ENCODE measurements at regions not wholly inside any gene's neighbourhood (a gene's known extent, or its start where the extent isn't known, plus 50 kb on each side); places are given as distances from the start of the nearest gene placed in this dataset.
A peak's percentile ranks its signal among the peaks of the same experiment; 100 is the strongest.

DNA sequence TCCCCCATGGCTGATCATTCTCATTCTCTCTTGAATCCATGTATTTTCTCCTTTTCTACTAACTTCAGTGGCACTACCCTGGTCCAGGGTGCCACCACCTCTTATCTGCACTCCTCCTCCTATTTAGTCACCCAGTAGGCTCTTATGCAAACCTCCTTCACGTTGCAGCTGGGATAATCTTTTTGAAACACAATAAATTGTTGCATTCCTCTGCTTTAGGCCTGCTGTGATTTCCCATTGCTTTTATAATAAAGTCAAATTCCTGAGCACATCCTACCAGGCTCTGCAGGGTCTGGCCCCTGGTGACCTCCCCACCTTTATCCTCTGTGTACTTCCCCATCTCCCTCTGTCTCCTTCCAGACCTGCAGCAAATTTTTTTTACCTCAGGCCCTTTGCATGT, 112.7 kb upstream of the KIAA1217 start:
- no peak for DNase-seq (ENCODE audit: extremely low read depth, low read depth, low spot score)

DNA sequence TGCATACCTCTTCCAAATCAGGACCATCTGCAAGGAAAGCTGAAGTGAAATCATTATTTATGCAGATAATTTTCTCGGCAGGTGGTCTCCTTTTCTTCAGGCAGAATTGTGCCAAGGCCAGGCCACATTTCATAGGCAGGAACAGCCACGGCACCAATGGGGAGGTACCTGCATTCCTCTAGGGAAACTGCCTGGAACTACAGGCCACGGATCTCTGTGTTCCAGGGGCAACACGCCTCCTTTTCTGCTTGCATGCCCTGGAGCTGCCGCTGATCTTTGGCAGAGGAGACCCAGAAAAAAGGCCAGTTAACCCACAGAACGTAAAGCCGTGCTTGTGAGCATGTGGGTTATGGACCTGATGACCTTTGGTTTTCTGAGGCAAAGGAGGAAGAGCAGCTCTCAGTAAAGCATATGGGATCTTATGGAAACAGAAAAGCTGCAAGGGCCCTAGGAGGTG, 111.2 kb upstream of the KIAA1217 start:
- DNase-seq (ENCODE audit: extremely low read depth, low read depth, low spot score) = no peak

DNA sequence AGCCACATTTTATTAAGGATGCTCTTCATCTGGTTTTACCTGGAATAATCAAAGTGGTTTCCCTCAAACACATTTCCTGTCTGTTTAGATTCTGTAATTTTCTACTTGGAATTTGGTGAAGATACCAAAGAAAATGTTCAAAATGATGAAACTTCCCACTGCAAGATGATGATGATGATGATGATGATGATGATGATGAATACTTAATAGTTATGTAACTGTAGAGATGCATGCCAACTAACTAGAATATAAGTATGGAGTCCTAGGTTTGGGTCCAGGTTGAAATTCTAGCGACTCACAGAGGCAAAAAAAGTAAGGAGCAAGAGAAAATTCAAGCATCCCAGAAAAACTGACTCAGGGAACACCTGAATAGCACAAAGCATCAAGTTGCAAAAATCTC, 104.0 kb upstream of the KIAA1217 start:
- no peak for DNase-seq (ENCODE audit: extremely low read depth, low read depth, low spot score)

DNA sequence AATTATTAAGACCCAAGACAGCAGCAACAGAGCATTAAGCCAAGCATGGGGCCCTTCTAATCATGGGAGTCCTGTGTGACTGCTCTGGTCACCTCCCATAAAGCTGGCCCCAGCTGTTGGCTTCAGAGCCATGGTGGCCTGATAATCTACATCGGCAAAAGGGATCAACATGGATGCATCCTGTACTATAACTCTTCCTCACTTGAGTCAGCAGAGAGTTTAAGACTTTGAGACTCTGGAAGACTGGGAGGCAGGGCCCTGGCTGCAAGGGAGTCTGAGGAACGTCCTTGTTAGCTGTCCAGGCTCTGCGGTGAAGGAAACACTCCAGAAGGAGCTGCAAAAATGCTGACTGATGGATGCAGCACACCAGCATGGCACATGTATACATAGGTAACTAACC, 95.0 kb upstream of the KIAA1217 start:
- DNase-seq (ENCODE audit: extremely low read depth, low read depth, low spot score) = no peak

DNA sequence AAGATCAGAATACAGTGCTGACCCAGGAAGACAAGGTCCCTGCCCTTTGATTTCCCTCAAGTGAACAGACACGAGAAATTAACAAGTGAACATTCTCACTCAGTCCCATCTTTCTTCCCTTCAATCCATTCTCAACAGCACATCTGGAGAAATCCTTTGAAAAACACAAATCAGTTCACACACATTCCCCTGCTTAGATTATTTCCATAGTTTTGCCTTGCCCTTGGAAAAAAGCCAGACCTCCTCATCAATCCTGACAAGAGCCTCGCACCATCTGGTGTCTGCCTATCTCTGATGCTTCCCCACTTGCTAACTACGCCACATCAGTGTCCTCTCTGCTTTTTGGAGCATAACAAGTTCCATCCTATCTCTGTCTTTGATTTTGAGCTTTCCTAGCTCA, 94.4 kb upstream of the KIAA1217 start:
- DNase-seq (ENCODE audit: extremely low read depth, low read depth, low spot score) = no peak

DNA sequence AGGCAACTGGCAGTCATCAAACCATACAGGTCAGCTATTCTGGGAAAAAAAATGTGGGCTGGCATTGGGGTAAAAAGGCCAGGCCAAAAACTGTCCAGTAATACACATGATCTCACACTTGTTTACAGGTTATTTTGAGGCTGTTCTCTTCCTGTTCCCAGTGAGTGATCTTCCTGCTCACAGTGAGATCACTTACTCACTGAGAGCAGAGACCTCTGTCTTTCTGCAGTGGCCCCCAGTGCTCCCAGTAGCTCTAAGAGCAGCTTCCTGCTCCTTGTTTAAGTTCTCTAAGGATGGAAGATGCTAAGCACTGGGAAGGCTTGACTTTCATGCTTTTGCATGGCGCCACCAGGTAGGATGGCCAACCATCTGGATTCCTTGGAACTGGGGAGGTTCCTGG, 93.5 kb upstream of the KIAA1217 start:
- peak; percentile 29 for DNase-seq (ENCODE audit: extremely low read depth, low read depth, low spot score)

DNA sequence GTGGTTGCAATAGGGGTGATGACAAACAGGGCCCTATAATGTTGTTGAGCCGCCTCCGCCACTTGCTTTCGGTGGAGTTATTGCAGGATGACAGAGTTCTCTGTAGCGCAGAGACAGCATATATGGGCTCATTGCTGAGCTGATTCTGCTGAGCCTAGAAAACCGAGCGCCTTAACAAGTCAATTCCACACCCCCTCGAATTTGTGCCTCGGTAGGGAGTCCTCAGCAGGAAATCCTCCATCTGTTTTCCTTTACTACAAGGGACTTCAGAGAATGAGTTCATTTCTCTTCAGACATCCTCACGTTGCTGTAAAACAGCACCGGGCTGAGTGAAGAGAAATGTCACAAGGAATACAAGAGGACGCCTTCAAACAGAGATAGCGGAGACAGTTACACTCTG, 90.7 kb upstream of the KIAA1217 start:
- no peak for DNase-seq (ENCODE audit: extremely low read depth, low read depth, low spot score)

DNA sequence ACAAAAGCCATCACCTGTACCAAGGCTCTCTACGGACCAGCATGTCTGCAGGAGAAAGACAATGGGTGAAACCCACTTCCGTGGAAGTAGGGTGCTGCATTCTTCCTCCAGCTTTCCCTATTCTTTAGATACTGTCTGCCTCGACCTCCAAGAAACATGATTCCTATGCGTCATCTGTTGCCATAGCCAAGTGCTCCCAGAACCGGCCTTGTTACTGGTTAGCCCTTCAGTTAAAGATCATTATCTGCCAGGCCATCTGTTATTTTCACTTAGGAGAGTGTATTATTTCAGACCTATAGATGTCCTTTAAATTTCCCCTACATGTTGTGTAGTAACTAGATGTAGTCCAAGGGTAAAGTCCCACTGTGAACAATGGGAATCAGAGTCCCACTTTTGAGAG, 89.0 kb upstream of the KIAA1217 start:
- DNase-seq (ENCODE audit: extremely low read depth, low read depth, low spot score) = no peak

DNA sequence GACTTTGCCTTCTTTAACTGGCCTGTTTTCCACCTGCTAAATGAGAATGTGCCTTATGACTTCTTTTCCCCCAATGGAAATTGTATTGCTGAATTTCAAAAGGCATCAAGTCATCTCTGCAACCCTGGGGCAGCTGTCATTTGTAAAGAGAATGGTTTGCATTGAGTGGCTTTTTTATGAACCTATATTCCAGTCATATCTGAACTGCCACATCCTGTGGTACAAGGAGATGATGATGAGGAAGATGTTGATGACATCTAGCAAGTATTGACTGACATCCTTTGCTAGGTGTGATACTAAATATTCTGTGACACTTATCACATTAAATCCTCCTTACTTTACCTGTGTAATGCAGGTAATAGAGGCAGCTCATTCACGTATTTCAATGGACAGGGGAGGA, 88.3 kb upstream of the KIAA1217 start:
- no peak for DNase-seq (ENCODE audit: extremely low read depth, low read depth, low spot score)

DNA sequence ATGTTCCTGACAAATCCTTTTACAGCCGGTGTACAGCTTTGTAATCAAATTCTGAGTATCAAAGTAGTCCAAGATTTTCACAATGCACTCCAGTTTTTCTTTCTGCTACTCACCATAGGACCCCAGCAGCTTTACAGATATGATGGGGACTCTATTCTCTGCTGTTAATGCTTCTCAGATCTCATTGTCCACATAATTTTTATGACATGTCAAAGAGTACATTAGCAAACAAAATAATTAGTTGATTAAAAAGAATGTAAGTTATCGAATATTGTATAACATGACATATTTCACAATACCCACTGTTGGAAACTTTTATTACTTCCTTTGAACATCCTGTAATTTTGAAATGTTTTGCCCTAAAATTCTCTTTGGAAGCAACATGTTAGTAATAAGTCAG, 81.4 kb upstream of the KIAA1217 start:
- no peak for DNase-seq (ENCODE audit: extremely low read depth, low read depth, low spot score)

DNA sequence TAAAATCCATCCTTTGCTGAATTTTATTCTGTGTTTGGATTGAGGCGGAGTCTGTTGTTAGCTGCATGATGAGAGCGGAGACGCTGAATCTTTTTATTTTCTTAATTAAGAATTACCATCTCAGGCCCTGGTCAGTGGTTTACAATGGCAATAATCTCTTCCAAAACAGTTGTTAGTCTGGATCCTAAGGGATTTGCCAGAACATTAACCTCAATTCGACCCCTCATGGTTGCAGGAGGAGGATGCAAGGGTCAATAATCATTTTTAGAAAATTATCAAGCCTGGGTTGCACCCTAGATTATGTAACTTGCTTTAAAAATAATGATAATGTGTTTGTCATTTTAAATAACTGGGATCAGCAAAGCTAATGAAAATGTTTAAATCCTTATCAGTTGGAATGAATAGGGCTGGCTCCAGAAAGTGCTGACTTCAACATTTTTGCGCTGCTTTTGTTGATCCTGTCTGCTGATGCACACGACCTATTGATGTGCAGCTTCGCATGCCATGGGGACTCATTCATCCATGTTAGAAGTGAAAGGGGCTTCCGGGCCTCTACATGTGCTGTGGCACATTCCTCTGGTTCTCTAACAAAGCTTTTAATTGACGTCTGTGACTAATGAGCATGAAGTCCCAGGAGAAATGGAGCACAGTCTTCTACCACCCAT, 80.7 kb upstream of the KIAA1217 start:
- no peak for DNase-seq (ENCODE audit: extremely low read depth, low read depth, low spot score)

DNA sequence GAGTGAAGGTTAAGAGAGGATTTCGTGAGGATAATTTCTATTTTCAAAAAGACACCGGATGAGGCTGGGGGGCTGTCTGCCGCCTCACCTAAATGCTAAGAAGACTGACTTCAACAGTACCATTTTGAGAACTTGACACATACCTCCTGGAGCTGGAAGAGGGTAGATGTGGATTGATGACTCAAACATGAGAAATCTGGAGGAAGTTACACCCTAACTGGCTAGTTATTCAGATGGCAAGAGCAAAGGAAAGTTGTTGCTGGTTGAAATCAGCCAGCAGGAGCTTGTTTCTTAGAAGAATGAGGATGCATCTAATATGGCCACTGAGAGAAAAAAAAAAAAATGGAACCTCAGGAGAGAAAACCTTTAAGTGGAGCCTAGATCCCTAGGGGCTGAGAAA, 76.2 kb upstream of the KIAA1217 start:
- DNase-seq (ENCODE audit: extremely low read depth, low read depth, low spot score) = no peak

DNA sequence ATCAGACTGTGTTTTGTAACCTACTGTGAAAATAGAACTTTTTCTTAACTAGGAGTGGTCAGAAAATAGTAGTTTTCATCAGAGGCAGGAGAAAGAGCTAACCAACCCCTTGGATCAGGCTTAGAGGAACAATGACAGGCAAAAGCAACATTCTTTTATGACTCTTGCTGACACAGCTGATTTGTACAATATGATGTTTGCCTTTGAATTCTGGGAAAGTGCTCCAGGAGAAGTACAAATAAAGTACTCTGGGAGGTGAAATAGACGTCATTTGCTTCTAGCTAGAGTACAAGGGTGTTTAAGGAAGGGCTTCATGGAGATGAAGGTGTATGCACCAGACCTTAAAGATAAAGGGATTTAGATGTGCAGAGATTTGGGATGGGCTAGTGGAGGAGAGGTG, 75.1 kb upstream of the KIAA1217 start:
- no peak for DNase-seq (ENCODE audit: extremely low read depth, low read depth, low spot score)

DNA sequence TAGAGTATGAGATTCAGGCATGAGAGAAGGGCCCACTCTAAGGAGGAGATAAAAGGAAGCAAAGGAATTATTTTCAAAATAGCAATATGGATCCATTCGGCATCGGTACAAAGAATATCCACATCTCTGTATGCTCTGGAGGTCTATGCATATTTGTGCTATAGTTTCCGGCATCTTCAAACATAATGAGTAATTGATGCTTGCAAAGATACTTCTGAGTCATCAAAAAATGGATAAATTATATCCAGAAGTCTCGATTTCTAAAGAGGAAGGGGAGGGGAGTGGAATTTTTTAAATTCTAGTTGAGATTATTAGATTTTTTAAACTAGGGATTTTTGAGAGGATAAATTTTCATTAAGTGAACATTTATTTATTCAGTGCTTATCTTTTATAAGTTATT, 72.9 kb upstream of the KIAA1217 start:
- DNase-seq (ENCODE audit: extremely low read depth, low read depth, low spot score) = no peak

DNA sequence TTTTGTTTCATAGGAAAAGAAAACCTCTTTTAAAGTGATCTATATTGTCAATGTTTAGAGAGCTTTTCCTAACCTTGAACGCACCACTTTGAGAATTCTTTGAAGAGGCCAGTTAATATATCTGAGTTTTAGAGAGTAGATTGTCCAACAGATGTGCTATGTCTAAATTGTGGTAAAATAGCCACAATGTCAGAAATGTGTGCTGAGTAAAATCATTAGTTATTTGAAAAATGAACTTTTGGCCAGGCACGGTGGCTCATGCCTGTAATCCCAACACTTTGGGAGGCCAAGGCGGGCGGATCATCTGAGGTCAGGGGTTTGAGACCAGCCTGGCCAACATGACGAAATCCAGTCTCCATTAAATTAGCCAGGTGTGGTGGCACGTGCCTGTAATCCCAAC, 61.6 kb upstream of the KIAA1217 start:
- DNase-seq (ENCODE audit: extremely low read depth, low read depth, low spot score) = no peak

DNA sequence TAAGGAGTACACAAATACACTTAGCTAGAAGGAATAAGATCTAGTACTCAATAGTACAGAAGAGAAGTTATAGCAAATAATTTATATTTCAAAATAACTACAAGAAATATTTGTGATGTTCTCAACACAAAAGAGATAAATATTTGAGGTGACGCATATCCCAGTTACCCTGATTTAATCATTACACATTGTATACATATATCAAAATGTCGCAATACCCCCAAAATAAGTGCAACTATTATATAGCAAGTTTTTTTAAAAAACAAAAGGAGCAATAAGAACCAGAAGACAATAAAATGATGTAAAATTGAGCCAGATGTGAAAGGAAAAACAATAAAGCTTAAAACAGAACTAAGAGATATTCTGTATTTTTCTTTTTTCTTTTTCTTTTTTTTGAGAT, 59.3 kb upstream of the KIAA1217 start:
- no peak for DNase-seq (ENCODE audit: extremely low read depth, low read depth, low spot score)

DNA sequence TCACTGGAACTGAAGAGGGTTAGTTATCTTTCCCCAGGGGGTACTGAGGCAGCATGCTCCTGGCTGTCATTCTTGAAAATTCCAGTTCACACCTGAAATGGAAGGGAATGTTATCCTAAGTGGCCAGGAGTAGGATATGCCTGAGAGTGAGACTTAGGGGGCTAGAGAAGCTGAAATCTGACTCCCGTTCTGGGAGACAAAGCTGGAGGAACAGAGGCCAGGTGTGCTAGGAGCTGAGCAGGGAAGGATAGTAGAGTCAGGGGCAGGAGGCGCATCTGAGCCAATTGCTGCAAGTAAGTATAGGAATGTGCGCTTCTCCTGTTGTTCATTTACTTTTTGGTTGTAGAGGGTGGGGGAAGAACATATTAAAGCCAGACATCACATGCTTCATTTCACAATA, 58.1 kb upstream of the KIAA1217 start:
- DNase-seq (ENCODE audit: extremely low read depth, low read depth, low spot score) = no peak

DNA sequence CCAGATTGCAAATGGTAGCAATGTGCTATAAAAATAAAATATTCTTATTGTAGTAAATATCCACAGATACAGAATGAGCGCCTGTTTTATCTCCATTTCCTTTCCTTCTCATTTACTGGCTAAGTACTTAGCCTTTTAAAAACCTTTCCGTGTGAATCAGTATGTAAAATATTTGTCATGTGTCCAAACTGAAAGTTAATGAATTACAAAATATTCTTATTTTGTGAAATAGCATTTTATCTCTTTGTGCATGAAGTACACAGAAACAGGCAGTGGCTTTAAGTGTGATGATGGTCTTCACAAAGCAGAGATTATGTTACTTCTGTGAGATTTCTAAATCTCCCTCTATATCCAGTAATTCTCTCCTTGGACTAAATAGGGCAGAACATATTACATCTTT, 56.7 kb upstream of the KIAA1217 start:
- no peak for DNase-seq (ENCODE audit: extremely low read depth, low read depth, low spot score)

DNA sequence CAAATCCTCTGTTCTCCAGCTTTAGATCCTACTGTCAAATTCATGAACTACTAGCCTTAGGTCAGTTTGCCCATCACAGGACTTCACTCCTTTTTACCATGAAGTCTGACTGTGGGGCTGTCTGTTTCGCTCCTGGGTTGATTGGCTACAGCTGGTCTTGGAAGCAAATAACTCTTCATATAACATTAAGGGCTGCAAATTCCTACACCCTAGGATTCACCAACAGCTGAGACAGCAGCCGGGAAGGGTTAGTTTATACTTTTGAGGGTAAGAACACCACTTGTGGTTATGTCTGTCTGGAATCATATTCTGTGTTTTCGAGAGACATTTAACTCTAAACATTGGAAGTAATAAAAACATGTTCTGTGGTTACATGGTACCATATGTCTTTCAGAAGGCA, 55.9 kb upstream of the KIAA1217 start:
- DNase-seq (ENCODE audit: extremely low read depth, low read depth, low spot score) = no peak

DNA sequence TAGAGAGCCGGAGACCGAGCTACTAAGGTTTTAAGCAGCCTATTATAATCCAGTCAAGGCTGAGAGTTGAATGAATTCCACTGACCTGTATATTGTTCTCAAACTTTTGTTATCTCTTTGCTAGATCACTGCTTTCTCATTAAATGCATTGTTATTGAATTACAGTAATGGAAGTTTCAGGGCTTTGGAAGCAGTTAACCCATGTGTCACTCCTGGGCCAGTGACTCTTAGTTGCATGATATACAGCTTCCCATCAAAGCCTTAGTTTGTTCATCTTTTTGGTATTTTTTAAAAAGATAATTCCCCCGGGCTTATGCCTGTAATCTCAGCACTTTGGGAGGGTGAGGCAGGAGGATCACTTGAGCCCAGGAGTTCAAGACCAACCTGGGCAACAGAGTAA, 55.4 kb upstream of the KIAA1217 start:
- DNase-seq (ENCODE audit: extremely low read depth, low read depth, low spot score) = no peak

DNA sequence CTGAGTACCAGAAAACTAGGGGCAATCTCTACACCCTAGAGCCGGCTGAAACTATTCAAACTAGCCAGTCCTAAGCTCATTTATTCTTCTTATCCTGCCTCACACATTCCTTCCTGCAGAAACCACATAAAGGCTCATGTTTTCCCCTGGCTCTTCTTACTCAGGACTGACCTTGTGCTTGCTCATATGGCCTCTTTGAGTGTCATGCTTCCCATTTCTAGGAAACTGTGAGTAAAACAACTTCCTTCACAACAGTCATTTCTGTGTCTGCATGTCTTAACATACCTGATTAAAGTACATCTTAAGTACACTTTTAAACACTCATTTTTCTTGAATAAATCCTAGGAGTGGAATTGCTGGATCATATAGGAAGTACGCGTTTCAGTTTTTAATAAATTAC, 52.3 kb upstream of the KIAA1217 start:
- no peak for DNase-seq (ENCODE audit: extremely low read depth, low read depth, low spot score)

DNA sequence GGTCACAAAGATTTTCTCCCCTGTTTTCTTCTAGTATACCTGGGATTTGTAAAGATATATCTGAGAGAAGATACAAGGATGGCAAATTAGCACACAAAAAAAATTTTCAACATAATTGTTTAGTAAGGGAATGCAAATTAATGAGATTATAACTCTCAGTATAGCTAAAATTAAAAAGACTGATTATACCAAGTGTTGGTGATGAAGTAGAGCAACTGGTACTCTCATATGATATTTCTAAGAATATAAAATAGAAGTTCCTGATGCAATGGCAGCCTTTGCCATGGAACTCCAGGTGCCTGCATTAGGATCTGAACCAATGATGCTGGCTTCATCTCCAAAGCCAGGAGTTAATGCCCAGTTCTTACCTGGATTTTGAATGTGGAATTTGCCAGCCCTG, 51.4 kb upstream of the KIAA1217 start:
- no peak for DNase-seq (ENCODE audit: extremely low read depth, low read depth, low spot score)

Measured in glomerular endothelial cell (primary cell).